HUES48 (cell line): ENCODE measurements at regions not wholly inside any gene's neighbourhood (a gene's known extent, or its start where the extent isn't known, plus 50 kb on each side); places are given as distances from the start of the nearest gene placed in this dataset.

Experiments used
- H3K27ac ChIP-seq: one replicate; pipeline ENCODE4 v1.7.0; 2013; ENCODE audit warnings: low read depth, low read length, inconsistent platforms
- H3K27me3 ChIP-seq: 2 replicates; pipeline ENCODE4 v1.6.1; 2013; ENCODE audit warnings: mild to moderate bottlenecking, low read length; ENCODE audit not compliant: control insufficient read depth, insufficient read depth
- H3K36me3 ChIP-seq: 2 replicates; pipeline ENCODE4 v1.6.1; 2013; ENCODE audit warnings: low read length; ENCODE audit not compliant: control insufficient read depth, insufficient read depth
- H3K4me1 ChIP-seq: 2 replicates; pipeline ENCODE4 v1.6.1; 2013; ENCODE audit warnings: mild to moderate bottlenecking, low read length; ENCODE audit not compliant: control insufficient read depth, insufficient read depth
- H3K4me3 ChIP-seq: 2 replicates; pipeline ENCODE4 v1.5.1; 2013; ENCODE audit warnings: mild to moderate bottlenecking, low read depth, low read length
- H3K9ac ChIP-seq: 2 replicates; pipeline ENCODE4 v1.6.1; 2013; ENCODE audit warnings: mild to moderate bottlenecking, low read depth, low read length, moderate library complexity
- H3K9me3 ChIP-seq: 2 replicates; pipeline ENCODE4 v1.6.1; 2013; ENCODE audit warnings: low read length; ENCODE audit not compliant: control insufficient read depth, insufficient read depth

- Histone ChIP-seq H3K36me3 (no peaks in the 10 kb centered on the region), H3K9me3 (no peaks in the 10 kb centered on the region), H3K27me3 (no peaks in the 10 kb centered on the region), H3K27ac (no peak overlapping the region), H3K4me1 (no peaks in the 10 kb centered on the region), H3K9ac (no peak overlapping the region), H3K4me3 (no peak overlapping the region)
These were observed 245.2 kb upstream of the MAF start for GRCh38 chr16:79845734-79846135.

GRCh38 chr16:79845033-79845733 lies 244.6 kb upstream of the MAF start:
- Histone ChIP-seq H3K27ac (no peak overlapping the region), H3K4me1 (no peaks in the 10 kb centered on the region), H3K9ac (no peak overlapping the region), H3K9me3 (no peaks in the 10 kb centered on the region), H3K27me3 (no peaks in the 10 kb centered on the region), H3K4me3 (no peak overlapping the region), H3K36me3 (no peaks in the 10 kb centered on the region)

- no peaks in the 10 kb centered on the region for H3K9me3 ChIP-seq
- H3K9ac ChIP-seq = no peak overlapping the region
- no peaks in the 10 kb centered on the region for H3K27me3 ChIP-seq
- H3K4me3 ChIP-seq = no peak overlapping the region
- no peaks in the 10 kb centered on the region for H3K36me3 ChIP-seq
- H3K27ac ChIP-seq = no peak overlapping the region
- no peaks in the 10 kb centered on the region for H3K4me1 ChIP-seq
These were observed 244.1 kb upstream of the MAF start for GRCh38 chr16:79844603-79845002.

GRCh38 chr16:79843631-79844043 lies 243.1 kb upstream of the MAF start:
- H3K36me3 ChIP-seq = no peaks in the 10 kb centered on the region
- H3K4me1 ChIP-seq = no peaks in the 10 kb centered on the region
- H3K9ac ChIP-seq = no peak overlapping the region
- H3K27ac ChIP-seq = no peak overlapping the region
- no peak overlapping the region for H3K4me3 ChIP-seq
- no peaks in the 10 kb centered on the region for H3K27me3 ChIP-seq
- no peaks in the 10 kb centered on the region for H3K9me3 ChIP-seq

GRCh38 chr16:79843145-79843544 lies 242.6 kb upstream of the MAF start:
- Histone ChIP-seq H3K27ac (no peak overlapping the region), H3K27me3 (no peaks in the 10 kb centered on the region), H3K4me1 (no peaks in the 10 kb centered on the region), H3K9me3 (no peaks in the 10 kb centered on the region), H3K4me3 (no peak overlapping the region), H3K9ac (no peak overlapping the region), H3K36me3 (no peaks in the 10 kb centered on the region)

GRCh38 chr16:79842197-79842596 lies 241.7 kb upstream of the MAF start:
- H3K9me3 ChIP-seq = no peaks in the 10 kb centered on the region
- H3K4me3 ChIP-seq = no peak overlapping the region
- no peaks in the 10 kb centered on the region for H3K4me1 ChIP-seq
- H3K27ac ChIP-seq = no peak overlapping the region
- H3K27me3 ChIP-seq = no peaks in the 10 kb centered on the region
- no peaks in the 10 kb centered on the region for H3K36me3 ChIP-seq
- H3K9ac ChIP-seq = no peak overlapping the region

GRCh38 chr16:79839466-79840341 lies 239.2 kb upstream of the MAF start:
- H3K27ac ChIP-seq = no peak overlapping the region
- no peaks in the 10 kb centered on the region for H3K9me3 ChIP-seq
- no peak overlapping the region for H3K9ac ChIP-seq
- H3K27me3 ChIP-seq = no peaks in the 10 kb centered on the region
- no peaks in the 10 kb centered on the region for H3K36me3 ChIP-seq
- no peak overlapping the region for H3K4me3 ChIP-seq
- no peaks in the 10 kb centered on the region for H3K4me1 ChIP-seq

- Histone ChIP-seq H3K27ac (no peak overlapping the region), H3K9me3 (no peaks in the 10 kb centered on the region), H3K4me3 (no peak overlapping the region), H3K36me3 (no peaks in the 10 kb centered on the region), H3K27me3 (no peaks in the 10 kb centered on the region), H3K9ac (no peak overlapping the region), H3K4me1 (no peaks in the 10 kb centered on the region)
These were observed 238.1 kb upstream of the MAF start for GRCh38 chr16:79838496-79839259.

GRCh38 chr16:79836144-79836543 lies 235.6 kb upstream of the MAF start:
- H3K4me3 ChIP-seq = no peak overlapping the region

GRCh38 chr16:79835194-79835593 lies 234.7 kb upstream of the MAF start:
- Histone ChIP-seq H3K27me3 (no peaks in the 10 kb centered on the region), H3K9me3 (no peaks in the 10 kb centered on the region)

More at GRCh38 chr16:79836144-79836543, 235.6 kb upstream of the MAF start:
- H3K9me3 ChIP-seq = no peaks in the 10 kb centered on the region
- H3K9ac ChIP-seq = no peak overlapping the region
- H3K4me1 ChIP-seq = no peaks in the 10 kb centered on the region
- H3K36me3 ChIP-seq = no peaks in the 10 kb centered on the region
- no peak overlapping the region for H3K27ac ChIP-seq
- no peaks in the 10 kb centered on the region for H3K27me3 ChIP-seq

GRCh38 chr16:79834720-79835119 lies 234.2 kb upstream of the MAF start:
- Histone ChIP-seq H3K36me3 (no peaks in the 10 kb centered on the region), H3K27me3 (no peaks in the 10 kb centered on the region), H3K4me1 (no peaks in the 10 kb centered on the region), H3K9ac (no peak overlapping the region), H3K9me3 (no peaks in the 10 kb centered on the region), H3K4me3 (no peak overlapping the region), H3K27ac (no peak overlapping the region)

More at GRCh38 chr16:79835194-79835593, 234.7 kb upstream of the MAF start:
- H3K9ac ChIP-seq = no peak overlapping the region
- H3K4me3 ChIP-seq = no peak overlapping the region
- H3K27ac ChIP-seq = no peak overlapping the region
- no peaks in the 10 kb centered on the region for H3K36me3 ChIP-seq
- no peaks in the 10 kb centered on the region for H3K4me1 ChIP-seq
